Panc1 (cell line): ENCODE measurements at regions not wholly inside any gene's neighbourhood (a gene's known extent, or its start where the extent isn't known, plus 50 kb on each side); places are given as distances from the start of the nearest gene placed in this dataset.
A peak's percentile ranks its signal among the peaks of the same experiment; 100 is the strongest.

Experiments used
- ATAC-seq: fragments of 200-7000 bp; cut with Tn5 transposase; 2 replicates; pipeline ENCODE4 v1.9.1; 2020; ENCODE audit warnings: mild to moderate bottlenecking, moderate library complexity
- BruUV-seq: library from RNA; stranded (reverse); fragments of 400-500 nt; replicated peaks from 2 replicates; lab custom pipeline; 2021; lab: Mats Ljungman, UMichigan
- CTCF ChIA-PET: fragments of 300-600 bp; sonication (Branson Sonifier 250); formaldehyde crosslinking; loops from one replicate; lab custom pipeline; 2022; ENCODE audit warnings: antibody characterized with exemption; lab: Charles Lee
- POLR2A ChIA-PET: fragments of 300-600 bp; sonication (Branson Sonifier 250); formaldehyde crosslinking; loops from one replicate; lab custom pipeline; 2022; ENCODE audit warnings: antibody characterized with exemption; lab: Charles Lee
- DNase-seq: peaks from one replicate; pipeline ENCODE4 v3.0.0-alpha.2; 2010; ENCODE audit warnings: low read depth, low spot score
- H3K27ac ChIP-seq: 2 replicates; pipeline ENCODE4 v1.5.1; 2011; ENCODE audit warnings: mild to moderate bottlenecking, low read length, inconsistent platforms
- H3K27me3 ChIP-seq: fragments of 200-500 bp; sonication (Bioruptor generic); 2 replicates; pipeline ENCODE4 v1.6.0; 2014; ENCODE audit warnings: low read length, inconsistent platforms; ENCODE audit not compliant: control insufficient read depth, insufficient read depth
- H3K36me3 ChIP-seq: fragments of 200-500 bp; sonication (Bioruptor generic); 2 replicates; pipeline ENCODE4 v1.5.1; 2014; ENCODE audit warnings: inconsistent platforms, mild to moderate bottlenecking, low read length, moderate library complexity; ENCODE audit not compliant: control insufficient read depth, insufficient read depth
- H3K4me1 ChIP-seq: 2 replicates; pipeline ENCODE4 v1.5.1; 2011; ENCODE audit warnings: inconsistent platforms, mild to moderate bottlenecking, low read length, moderate library complexity; ENCODE audit not compliant: control insufficient read depth, insufficient read depth
- H3K4me3 ChIP-seq, 2 experiments: 2 replicates each; pipeline ENCODE4 v1.5.1; 2011 to 2012; ENCODE audit warnings: low read depth in 2 of 2, low read length in 2 of 2, mild to moderate bottlenecking in 2 of 2, inconsistent platforms in 1 of 2, moderate library complexity in 1 of 2
- H3K9me3 ChIP-seq: fragments of 200-500 bp; sonication (Bioruptor generic); 2 replicates; pipeline ENCODE4 v1.5.1; 2014; ENCODE audit warnings: low read depth, mild to moderate bottlenecking, inconsistent platforms, low read length, moderate library complexity; ENCODE audit not compliant: control insufficient read depth, insufficient read depth
- CTCF ChIP-seq: fragments of 450-650 bp; IDR thresholded peaks from 2 replicates; pipeline ENCODE4 v1.5.1; 2017; ENCODE audit warnings: mild to moderate bottlenecking
- POLR2AphosphoS5 ChIP-seq: IDR thresholded peaks from 2 replicates; pipeline ENCODE4 v1.6.1; 2012; ENCODE audit warnings: mild to moderate bottlenecking, low read depth, low read length, moderate library complexity
- REST ChIP-seq, 2 experiments: IDR thresholded peaks; 2 replicates each; pipeline ENCODE4 v1.6.1; 2011 to 2012; ENCODE audit warnings: low read depth in 2 of 2, control low read depth in 1 of 2, low read length in 1 of 2, mild to moderate bottlenecking in 1 of 2, moderate library complexity in 1 of 2; ENCODE audit not compliant: insufficient read depth in 1 of 2
- SIN3A ChIP-seq: IDR thresholded peaks from 2 replicates; pipeline ENCODE4 v1.6.1; 2012; ENCODE audit warnings: low read depth, mild to moderate bottlenecking, low read length, moderate library complexity, borderline replicate concordance; ENCODE audit not compliant: insufficient read depth
- TCF7L2 ChIP-seq: IDR thresholded peaks from 2 replicates; pipeline ENCODE4 v1.6.1; 2011; ENCODE audit warnings: mild to moderate bottlenecking, low read depth, low read length, inconsistent platforms
- in situ Hi-C: cut with HindIII; loops from 2 replicates; pipeline ENCODE4 v1.10.0; 2016; ENCODE audit warnings: low sequenced_read_pairs, low pct_unique_long_range_greater_than_20kb
- intact Hi-C: fragments of 100-400 bp; cut with micrococcal nuclease; formaldehyde crosslinking; loops from one replicate; pipeline ENCODE4 v1.10.0; 2022; ENCODE audit not compliant: unreplicated experiment

GRCh38 chr6:19472850-19473249 is 364.3 kb upstream of the ID4 start:
- H3K4me1 ChIP-seq, result no peaks in the 10 kb centered on the region
- ChIA-PET POLR2A (no interaction called here), CTCF (no interaction called here)
- H3K4me3 ChIP-seq, result no peak overlapping the region
- DNase-seq, result no peak
- no peak for ATAC-seq
- no peak overlapping the region for H3K27ac ChIP-seq
- BruUV-seq, result no TSS peak
- TF ChIP-seq REST (IDR thresholded peaks at IDR 0.05; ENCODE audit: insufficient read depth in 1 of 2, low read depth in 2 of 2, low read length in 1 of 2), result no peak
- TF ChIP-seq POLR2AphosphoS5, result no peak
- TF ChIP-seq TCF7L2, result no peak
- no peak for TF ChIP-seq SIN3A
- peak; percentile 39; the same call in 1 of the 2 replicates for TF ChIP-seq CTCF
- intact Hi-C loops (no loop called here), in situ Hi-C loops (no loop called here)
- H3K27me3 ChIP-seq, result no peaks in the 10 kb centered on the region
- H3K36me3 ChIP-seq, result no peaks in the 10 kb centered on the region
- no peaks in the 10 kb centered on the region for H3K9me3 ChIP-seq

GRCh38 chr6:19477563-19477962 is 359.6 kb upstream of the ID4 start:
- Histone ChIP-seq H3K27me3 (no peaks in the 10 kb centered on the region), H3K9me3 (no peaks in the 10 kb centered on the region), H3K27ac (no peak overlapping the region), H3K4me3 (no peak overlapping the region), H3K4me1 (no peaks in the 10 kb centered on the region), H3K36me3 (no peaks in the 10 kb centered on the region)
- ChIA-PET CTCF (no interaction called here), POLR2A (no interaction called here)
- BruUV-seq, result no TSS peak
- TF ChIP-seq CTCF (no peak), POLR2AphosphoS5 (no peak)
- no peak for ATAC-seq
- DNase-seq, result no peak
- intact Hi-C loops, result no loop called here
- in situ Hi-C loops, result no loop called here

GRCh38 chr6:19478273-19478672 is 358.9 kb upstream of the ID4 start:
- TF ChIP-seq POLR2AphosphoS5, result no peak
- no peak for TF ChIP-seq REST (IDR thresholded peaks at IDR 0.05; ENCODE audit: insufficient read depth in 1 of 2, low read depth in 2 of 2, low read length in 1 of 2)
- no peak for TF ChIP-seq CTCF
- TF ChIP-seq SIN3A, result no peak
- TF ChIP-seq TCF7L2, result no peak
- in situ Hi-C loops, result no loop called here
- Histone ChIP-seq H3K9me3 (no peaks in the 10 kb centered on the region), H3K27ac (no peak overlapping the region), H3K4me1 (no peaks in the 10 kb centered on the region), H3K4me3 (no peak overlapping the region), H3K36me3 (no peaks in the 10 kb centered on the region), H3K27me3 (no peaks in the 10 kb centered on the region)
- no TSS peak for BruUV-seq
- no peak for DNase-seq
- POLR2A ChIA-PET, result no interaction called here
- CTCF ChIA-PET, result no interaction called here
- no peak; the same call in 1 of the 2 replicates for ATAC-seq
- intact Hi-C loops, result no loop called here
